ENCODE measurements at regions not wholly inside any gene's neighbourhood (a gene's known extent, or its start where the extent isn't known, plus 50 kb on each side); places are given as distances from the start of the nearest gene placed in this dataset.

GRCh38 chr2:177020524-177021119, 192.0 kb upstream of the HNRNPA3 start:
- no peak for DNase-seq (ENCODE audit: low spot score)

DNA sequence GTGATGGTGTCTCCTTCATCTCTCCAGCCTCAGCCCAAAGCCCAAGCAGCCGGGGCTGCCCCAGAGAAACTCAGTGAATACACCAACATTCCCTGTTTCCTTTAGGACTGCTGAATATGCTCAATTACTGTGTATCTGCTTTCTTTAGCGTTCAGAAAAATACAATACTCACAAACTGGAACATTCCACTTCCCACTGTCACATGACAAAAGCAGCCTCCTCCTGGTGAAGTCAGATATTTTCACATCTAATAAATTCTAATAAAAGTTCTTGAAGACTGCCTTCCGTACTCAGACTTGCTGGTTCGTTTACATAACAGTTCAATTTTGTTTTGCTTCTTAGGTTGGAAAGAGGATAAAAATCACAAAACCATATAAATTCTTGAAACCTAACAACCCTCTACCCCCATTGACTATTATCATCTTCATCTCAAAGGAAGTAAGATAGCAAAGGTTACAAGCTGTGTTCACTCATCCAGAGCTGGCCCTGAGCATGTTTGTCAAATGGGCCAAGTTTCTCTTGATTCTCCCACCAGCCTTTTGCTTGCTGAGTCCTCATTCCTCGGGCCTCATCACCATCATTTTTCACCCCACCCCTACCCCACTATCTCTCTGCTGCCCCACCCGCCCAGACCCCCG, 190.8 kb upstream of the HNRNPA3 start:
- no peak for DNase-seq (ENCODE audit: low spot score)

GRCh38 chr2:177024765-177025164, 187.8 kb upstream of the HNRNPA3 start:
- no peak for DNase-seq (ENCODE audit: low spot score)

- DNase-seq (ENCODE audit: low spot score), result no peak
Measured at GRCh38 chr2:177026253-177026652, 186.3 kb upstream of the HNRNPA3 start.

GRCh38 chr2:177026956-177027355, 185.6 kb upstream of the HNRNPA3 start:
- DNase-seq (ENCODE audit: low spot score), result no peak

GRCh38 chr2:177028296-177028695, 184.3 kb upstream of the HNRNPA3 start:
- no peak for DNase-seq (ENCODE audit: low spot score)

DNA sequence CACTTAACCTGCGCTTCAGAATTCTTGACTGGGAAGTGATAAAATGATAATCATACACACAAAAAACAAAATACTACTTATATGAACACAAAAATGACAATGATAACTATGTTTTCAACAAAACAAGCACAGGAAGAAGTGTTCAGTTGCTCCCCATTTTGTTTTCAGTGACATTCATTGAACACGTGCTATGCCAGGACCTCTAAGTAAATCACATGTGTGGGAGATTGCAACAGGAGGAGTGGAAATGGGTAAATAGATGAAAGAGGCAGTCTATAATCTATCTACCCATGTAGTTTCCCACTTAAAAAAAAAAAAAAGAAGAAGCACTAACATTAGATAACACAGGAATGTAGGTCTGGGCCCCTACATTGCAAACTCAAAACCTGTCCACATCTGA, 183.5 kb upstream of the HNRNPA3 start:
- DNase-seq (ENCODE audit: low spot score), result no peak

GRCh38 chr2:177029501-177029900, 183.1 kb upstream of the HNRNPA3 start:
- no peak for DNase-seq (ENCODE audit: low spot score)

DNA sequence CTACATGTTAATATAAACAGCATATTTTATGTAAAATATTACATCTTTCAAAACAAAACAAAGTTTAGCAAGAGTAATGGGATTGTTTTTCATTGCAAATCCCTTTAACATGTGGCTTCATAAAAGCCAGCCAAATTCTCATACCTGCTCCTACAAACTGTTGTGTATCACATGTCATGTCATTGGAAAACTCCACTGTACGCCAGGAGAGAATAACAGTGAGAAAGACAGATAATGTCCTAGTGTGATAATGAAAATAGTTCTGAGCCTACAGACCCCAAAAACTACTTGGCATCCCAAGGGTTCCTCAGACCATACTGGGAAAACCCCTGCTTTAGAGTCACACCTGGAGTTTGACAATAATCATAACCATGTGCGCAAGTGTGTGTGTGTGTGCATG, 182.7 kb upstream of the HNRNPA3 start:
- DNase-seq (ENCODE audit: low spot score), result no peak

- DNase-seq (ENCODE audit: low spot score), result no peak
Measured at GRCh38 chr2:177030451-177031105, 182.0 kb upstream of the HNRNPA3 start.

DNA sequence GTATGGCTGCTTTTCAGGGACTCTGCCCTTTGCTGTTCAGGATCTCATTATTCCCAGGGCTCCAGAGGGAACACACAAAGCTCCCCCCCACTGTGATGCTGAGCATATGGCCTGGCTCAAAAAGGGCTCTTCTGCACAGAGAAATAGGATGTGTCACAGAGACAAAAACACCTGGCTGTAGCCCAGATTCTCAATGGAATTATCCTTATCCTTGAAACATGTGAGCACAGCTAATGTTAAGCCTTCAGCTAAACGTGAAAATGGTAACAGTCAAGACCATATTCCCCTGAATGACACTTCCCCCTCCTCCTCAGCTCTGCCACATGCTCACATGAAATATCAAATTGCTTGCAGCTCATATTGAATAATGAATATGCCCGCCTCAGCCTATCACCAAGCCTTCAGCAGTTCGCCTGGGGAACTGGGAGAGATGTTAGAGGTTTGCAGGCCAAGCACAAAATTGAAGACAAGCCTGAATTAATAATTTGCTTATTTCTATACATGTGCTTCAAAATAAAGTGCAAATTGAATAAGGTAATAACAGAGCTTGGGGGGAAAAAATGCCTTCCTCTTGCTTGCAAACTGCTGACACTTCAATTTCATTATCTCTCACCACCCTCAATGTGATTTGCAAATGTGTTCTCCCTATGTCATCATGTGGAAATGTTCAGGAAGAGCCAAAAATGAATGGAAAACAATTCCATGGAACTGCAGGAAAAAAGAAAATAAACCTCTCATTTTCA, 181.0 kb upstream of the HNRNPA3 start:
- DNase-seq (ENCODE audit: low spot score), result no peak

DNA sequence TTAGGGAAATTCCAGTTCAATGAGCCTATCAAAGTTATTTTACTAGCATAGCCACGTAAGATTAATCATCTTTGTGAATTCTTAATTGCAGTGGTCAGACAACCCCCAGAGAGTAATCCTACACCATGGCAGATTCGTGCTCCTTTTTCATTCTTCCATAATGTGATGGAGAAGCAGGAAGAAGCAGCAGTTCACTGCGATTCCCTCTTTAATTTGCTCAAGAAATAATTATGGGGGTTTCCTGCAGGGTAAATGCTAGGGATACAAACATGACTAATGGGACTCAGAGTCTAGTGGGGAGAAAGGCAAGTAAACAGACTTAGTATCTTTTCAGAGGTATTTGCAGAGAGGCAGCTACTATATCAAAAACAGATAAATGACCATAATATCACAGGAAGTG, 175.8 kb upstream of the HNRNPA3 start:
- no peak for DNase-seq (ENCODE audit: low spot score)

GRCh38 chr2:177037569-177037968, 175.0 kb upstream of the HNRNPA3 start:
- no peak for DNase-seq (ENCODE audit: low spot score)

- DNase-seq (ENCODE audit: low spot score), result no peak
Measured at GRCh38 chr2:177038787-177039484, 173.7 kb upstream of the HNRNPA3 start.

DNA sequence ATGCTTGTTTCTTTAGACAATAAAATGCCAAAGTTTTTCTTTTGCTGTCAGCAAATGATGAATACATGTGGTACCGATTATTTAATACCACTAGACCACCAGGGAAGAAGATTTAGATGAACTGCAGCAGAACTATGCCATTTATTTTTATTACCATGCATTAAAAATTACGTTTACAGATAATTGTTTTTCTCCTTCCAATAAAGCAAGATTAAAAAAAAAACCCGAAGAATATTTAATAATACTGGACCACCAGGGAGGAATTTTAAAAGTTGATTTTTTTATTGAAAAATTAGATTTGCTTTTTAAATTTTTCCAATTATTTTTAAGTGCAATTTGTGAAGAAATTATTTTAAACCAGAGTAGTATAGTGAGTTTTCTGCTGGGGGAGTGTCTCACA, 170.3 kb upstream of the HNRNPA3 start:
- no peak for DNase-seq (ENCODE audit: low spot score)

DNA sequence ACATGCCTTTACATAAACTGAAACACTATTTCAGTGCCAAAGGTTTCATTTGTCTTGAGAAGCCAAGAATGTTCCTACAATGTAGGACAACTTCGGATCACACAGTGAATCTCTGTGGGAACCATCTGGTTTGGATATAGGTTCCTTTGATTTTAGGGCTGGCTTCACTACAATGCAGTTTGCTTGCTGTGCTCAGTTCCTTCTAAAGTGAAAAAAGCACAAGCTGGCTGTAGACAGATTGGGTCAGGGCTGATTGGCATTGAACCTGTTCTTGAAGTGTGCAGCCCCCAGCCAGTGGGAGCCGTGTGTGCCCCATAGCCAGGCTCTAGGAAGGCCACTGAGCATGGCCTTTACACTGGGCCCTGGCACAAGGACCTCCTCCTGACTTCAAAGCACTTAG, 167.9 kb upstream of the HNRNPA3 start:
- no peak for DNase-seq (ENCODE audit: low spot score)

DNA sequence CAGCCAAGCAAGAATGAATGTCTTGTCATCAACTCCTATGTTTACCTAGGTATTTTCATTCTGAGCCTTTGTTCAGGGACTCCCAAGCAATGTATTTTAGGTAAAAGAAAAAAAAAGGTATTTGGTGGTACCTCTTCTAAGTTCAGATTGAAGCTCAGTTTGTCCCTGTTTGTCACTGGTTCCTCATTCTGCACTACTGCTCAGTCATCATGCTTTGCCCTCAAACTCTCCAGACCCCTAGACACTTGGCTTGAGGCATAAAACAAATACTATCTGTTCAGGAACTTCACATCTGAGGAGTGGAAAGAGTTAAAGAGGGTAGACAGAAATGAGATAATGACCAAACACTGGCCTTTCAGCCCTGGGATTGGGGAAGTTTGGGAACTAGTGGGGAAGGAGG, 163.6 kb upstream of the HNRNPA3 start:
- no peak for DNase-seq (ENCODE audit: low spot score)

- no peak for DNase-seq (ENCODE audit: low spot score)
Measured at GRCh38 chr2:177051278-177051677, 161.3 kb upstream of the HNRNPA3 start.

DNA sequence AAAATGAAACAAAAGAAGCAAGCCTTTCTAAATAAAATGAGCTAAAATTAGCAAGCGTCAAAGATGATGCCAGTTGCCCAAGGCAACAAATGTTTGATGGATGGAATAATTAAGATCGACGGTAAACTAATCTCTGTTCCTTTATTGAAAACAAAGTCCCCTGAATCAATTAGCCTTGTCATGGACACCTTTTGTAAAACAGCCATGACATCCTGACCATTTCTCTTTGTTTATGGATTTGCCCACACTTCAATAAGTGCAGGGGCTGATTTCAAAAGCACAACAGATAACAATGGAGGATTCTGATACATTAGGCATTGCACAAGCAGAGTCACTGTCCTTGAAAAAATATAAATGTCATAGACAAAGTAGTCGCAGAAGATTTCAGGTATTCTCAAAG, 160.1 kb upstream of the HNRNPA3 start:
- no peak for DNase-seq (ENCODE audit: low spot score)

DNA sequence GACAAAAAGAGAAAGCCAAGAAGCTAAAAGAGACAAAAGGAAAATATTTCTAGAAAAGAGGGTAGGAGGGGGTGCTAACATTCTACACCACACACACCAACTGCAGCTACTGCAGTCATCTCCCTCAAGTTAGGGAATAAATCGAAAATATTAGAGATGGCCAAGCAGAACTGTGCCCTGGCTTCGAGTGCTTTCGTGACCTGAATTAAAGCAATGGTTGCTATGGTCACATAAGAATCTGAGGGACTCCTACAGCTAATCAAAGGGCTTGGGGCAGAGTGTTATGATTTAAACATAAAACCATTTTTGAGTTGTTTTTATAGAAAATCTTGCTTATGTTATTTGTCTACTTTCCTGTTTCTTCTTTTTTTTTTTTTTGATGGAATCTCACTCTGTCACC, 159.6 kb upstream of the HNRNPA3 start:
- DNase-seq (ENCODE audit: low spot score), result no peak

GRCh38 chr2:177053716-177054115, 158.9 kb upstream of the HNRNPA3 start:
- DNase-seq (ENCODE audit: low spot score), result no peak

GRCh38 chr2:177056481-177056929, 156.1 kb upstream of the HNRNPA3 start:
- DNase-seq (ENCODE audit: low spot score), result no peak

Measured in ecto neural progenitor cell (in vitro differentiated cells).